Right renal pelvis (tissue), 4 donors: ENCODE measurements at regions not wholly inside any gene's neighbourhood (a gene's known extent, or its start where the extent isn't known, plus 50 kb on each side); places are given as distances from the start of the nearest gene placed in this dataset.

ENCODE experiments used
- DNase-seq, 4 donors: peaks; one replicate each; pipeline ENCODE4 v3.0.0-alpha.2; 2013; ENCODE audit warnings: low read depth in 4 of 4, low spot score in 3 of 4, missing footprints in 1 of 4

DNA sequence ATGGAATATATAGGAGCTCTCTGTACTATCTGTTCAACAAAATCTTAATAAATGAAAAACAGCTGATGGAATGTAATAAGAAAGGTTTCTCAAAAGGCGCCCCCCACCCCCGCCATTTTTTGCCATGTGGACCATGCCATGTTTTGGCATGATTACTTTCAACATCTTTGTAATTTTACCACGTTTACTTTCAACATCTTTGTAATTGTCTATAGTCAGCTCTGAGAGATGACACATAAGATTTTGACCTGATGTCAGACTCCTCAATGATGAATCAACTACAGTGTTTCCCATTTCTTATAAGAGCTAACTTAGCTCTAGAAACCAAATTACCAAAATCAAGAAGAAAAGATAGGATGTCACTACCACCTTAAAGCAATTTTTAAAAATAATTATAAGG is 144.9 kb upstream of the AHR start:
- DNase-seq, result no peak

DNA sequence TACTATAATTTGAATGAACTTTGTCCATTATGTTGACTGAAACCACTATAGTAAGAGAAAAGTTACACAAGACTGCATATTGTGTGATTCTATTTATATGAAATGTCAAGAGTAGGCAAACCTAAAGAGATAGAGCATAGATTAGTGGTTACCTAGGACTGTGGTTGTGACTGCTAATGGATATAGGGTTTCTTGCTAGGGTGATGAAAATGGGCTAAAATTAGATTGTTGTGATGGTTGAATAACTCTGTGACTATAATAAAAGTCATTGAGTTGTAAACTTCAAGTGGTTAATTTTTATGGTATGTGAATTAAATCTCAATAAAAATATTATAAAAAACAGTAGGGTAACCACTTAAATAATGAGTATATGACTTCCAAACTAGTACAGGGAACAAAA is 142.9 kb upstream of the AHR start:
- DNase-seq, result no peak

DNA sequence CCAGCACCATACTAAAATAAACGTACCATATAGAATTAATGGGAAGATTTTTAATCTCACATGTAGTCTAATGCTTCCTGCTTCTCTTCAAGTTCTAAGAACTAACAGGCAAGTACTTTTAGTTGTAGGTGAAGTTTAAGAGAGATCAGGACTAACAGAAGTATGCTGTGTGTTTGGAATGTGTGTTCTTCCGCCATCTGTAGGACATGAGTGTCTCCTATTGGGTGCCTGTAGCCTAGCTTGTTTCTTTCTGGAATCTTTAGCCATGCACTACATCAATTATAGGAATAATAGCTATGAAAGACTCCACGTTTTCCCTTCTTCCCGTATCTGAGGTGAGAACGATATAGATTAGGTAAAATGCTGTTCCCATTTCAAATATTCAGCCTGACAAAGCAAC is 140.2 kb upstream of the AHR start:
- DNase-seq, result no peak

GRCh38 chr7:17159500-17160037 is 138.9 kb upstream of the AHR start:
- DNase-seq, result no peak

DNA sequence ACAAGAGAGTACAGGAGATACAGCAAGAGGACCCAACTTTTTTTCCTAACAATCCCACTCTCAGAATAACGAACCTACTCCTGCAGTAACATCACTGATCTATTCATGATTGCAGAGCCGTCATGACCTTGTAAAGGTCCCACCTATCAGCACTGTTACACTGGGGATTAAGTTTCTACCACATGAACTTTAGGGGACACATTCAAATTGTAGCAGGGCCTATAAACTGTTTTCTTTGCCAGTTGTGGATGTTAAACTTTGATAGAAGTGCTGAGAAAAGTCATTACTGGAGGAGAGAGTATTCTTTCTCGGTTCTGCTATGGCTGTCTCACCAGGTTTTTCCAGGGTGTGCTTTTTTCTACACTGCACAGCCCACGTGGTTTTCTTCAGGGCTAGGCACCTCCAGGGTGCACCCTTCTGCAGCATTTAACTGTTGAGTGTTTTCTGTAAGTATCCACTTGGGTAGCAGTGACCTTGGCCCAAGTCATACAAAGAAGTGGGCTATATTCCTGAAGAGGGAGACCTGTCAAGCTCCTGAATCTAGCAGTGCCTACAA is 131.6 kb upstream of the AHR start:
- DNase-seq, result no peak

DNA sequence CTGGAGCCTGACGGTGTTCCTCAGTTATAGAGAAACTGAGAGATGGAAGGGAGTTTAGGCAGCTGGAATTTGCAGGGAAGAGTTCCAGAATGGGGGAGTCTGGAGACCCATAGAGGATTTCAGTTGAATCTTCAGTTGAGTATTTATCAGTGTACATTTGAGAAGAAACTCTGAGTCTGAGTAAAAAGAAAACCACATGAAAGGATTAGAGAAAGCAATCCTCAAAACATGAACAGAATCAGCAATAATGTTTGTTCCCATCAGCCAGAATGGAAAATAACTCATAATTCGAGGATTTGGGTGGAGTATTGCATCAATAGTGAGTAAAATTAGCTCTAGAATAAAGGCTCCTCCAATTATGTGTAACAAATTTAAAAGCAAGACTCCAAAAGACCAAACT is 130.0 kb upstream of the AHR start:
- DNase-seq, result no peak

DNA sequence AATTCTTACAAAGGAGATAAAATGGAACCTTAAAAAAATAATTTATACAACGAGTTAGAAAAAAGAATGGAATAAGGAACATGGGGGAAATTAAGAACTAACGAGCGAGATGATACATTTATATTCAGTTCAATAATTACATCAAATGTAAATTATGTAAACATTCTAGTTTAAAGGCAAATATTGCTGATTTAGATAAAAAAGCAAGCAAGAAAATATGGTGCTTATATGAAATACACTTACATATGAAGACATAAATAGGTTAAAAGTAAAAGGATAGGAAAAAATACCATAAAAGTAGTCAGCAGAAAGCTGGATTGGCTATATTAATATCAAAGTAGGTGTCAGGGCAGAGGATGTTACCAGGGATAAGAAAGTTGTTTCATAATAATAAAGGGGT is 127.0 kb upstream of the AHR start:
- DNase-seq, result no peak

- DNase-seq, result no peak
These were observed 122.0 kb upstream of the AHR start for GRCh38 chr7:17176371-17177032.

DNA sequence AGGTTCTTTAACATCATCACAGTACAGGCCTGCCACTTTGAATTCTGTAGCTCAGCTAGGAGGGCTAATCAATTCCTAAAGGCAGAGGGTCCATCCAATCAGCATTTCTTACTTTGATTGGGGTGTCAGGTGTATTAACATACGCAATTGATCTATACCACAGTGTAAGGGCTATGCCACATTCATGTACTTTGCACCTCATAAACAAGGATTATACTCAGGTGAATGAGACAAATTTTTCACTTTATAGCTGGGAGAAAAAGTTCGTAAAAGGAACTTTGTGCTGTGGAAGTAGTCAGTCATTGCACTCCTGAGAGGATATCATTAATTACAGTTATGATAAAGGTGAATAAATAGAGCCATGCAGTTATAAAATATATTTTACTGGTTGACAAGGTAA is 119.9 kb upstream of the AHR start:
- no peak for DNase-seq

GRCh38 chr7:17181482-17181881 is 117.0 kb upstream of the AHR start:
- DNase-seq, result no peak

GRCh38 chr7:17183630-17184328 is 114.7 kb upstream of the AHR start:
- no peak for DNase-seq

- DNase-seq, result no peak
These were observed 113.4 kb upstream of the AHR start for GRCh38 chr7:17184805-17185689.

DNA sequence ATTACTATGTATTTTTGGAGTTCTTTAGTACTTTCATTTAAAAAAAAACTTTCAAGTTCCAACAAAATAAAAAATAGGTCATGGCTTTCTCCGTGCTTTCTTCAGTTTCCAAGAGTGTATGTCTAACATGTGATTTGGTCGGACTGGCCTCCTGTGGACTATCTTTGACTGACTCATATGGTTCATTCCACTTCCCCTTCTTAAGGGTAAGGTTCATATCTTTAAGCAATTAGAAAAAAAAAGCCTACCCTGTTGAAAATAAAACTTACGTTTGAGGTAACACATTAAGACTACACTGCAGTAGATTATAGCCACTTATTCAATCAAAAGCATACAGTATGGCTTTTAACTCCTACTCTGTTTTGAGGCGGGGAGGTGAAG is 112.8 kb upstream of the AHR start:
- DNase-seq, result no peak

DNA sequence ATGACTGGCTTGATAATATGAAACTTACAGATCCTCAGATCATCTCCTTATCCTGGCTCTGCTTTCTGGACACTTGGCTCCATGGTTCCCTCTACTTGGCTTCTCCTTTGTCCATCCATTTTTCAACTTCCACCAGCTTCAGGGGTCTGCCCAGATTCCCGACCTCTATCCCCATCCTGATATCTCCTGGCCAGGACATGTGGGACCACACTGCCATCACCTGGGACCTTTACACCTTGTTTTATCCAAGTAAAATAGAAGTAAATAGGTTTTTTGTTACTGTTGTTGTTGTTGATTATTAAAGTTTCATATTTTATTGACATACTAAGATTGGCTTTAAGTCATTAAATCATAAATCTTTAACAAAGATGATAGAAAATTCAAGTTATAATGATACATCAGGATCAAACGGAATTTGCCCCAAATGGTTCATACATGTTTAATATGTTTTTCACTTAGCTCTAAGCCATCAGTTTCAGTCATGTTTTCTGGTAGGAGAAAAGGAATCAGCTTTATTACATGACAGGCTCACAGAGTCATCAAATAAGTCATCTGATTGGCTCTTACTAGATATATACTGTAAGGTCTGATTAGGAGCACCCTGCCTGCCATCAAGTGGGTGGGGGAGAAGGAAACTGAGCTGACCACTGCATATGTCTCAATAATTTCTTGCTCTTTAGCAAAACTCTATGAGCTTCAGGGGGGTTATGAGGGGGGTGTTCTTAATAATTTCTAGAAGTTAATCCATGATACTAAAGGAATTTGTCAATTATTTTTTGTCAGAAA is 111.5 kb upstream of the AHR start:
- DNase-seq, result no peak

DNA sequence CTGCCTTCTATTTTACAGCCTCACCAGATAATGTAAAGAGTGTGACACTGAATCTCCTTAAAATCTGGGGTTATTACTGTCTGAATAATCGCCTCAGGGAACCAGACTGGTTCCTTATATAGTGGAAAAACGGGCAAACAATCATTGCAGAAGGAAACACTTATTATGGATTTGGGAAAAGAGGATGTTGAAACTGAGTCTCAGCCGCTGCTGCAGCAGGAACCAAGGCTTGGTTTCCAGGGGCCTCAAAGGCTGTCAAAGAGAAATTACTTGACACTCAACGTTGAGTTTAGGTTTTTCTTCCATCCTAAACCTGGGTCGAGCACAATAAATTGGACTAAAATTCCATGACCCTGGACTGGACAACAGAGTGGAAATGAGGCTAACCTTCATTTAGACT is 103.8 kb upstream of the AHR start:
- no peak for DNase-seq

GRCh38 chr7:17195576-17195975 is 102.9 kb upstream of the AHR start:
- no peak for DNase-seq

DNA sequence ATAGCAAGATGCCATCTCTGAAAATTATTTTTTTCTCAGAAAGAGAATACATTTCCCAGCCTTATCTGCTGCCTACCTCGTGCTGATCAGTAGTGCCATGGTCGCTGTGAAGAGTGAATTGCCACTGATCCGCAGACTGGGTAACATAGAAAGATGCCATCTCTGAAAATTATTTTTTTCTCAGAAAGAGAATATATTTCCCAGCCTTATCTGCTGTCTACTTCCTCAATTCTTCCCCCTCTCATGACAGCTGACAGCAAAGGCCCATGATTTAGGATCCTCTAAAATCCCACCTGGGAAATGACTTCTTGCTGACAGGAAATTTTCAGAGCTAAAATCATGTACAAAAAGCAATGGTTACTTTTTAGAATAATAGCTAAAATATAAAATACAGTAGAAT is 92.5 kb upstream of the AHR start:
- DNase-seq, result no peak

GRCh38 chr7:17206349-17206905 is 92.0 kb upstream of the AHR start:
- no peak for DNase-seq

DNA sequence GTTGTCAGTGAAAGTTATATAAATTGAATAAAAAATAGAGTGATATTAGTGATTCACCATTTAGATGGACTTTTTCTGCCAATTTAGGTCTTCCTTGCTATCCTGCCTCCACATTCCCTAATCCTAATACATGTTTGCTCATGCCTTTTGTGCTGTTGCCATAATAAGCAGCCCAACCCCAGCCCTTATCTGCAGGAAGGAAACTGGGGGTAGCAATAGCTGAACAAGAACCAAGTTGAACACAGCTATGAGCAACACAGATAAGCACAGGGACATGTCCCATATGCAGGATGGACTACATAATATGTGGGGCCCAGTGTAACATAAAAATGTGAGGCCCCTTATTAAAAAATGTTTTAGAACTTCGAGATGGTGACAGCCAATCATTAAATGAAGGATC is 91.2 kb upstream of the AHR start:
- DNase-seq, result no peak

DNA sequence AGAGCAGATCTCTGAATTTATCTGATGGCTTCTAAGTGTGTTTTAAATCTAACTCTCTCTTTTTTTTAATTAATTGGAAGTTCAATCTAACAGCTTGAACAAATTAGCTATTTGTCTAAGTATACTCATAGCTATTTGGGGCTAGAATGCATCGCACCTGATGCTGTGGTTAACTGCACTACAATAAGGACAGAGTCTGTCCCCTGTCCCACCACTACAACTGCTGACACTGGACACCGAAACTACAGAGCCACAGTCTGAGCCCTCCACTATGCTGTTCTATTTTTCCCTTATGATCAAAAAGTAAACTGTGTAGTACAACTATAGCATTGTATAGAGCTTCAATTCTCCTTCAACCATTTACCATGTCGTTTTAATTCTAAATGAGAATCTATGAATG is 89.4 kb upstream of the AHR start:
- no peak for DNase-seq
